ENCODE measurements at regions not wholly inside any gene's neighbourhood (a gene's known extent, or its start where the extent isn't known, plus 50 kb on each side); places are given as distances from the start of the nearest gene placed in this dataset.

GRCh38 chr5:58011301-58011700, 448.6 kb downstream of the PLK2 start:
- DNase-seq, result no peak
- no peak overlapping the region for H3K27ac ChIP-seq
- no peak for TF ChIP-seq EP300 (IDR thresholded peaks at IDR 0.05)
- no peak for TF ChIP-seq POLR2AphosphoS5 (IDR thresholded peaks at IDR 0.05)
- TF ChIP-seq POLR2A (IDR thresholded peaks at IDR 0.05), result no peak
- TF ChIP-seq, protein P1, sequence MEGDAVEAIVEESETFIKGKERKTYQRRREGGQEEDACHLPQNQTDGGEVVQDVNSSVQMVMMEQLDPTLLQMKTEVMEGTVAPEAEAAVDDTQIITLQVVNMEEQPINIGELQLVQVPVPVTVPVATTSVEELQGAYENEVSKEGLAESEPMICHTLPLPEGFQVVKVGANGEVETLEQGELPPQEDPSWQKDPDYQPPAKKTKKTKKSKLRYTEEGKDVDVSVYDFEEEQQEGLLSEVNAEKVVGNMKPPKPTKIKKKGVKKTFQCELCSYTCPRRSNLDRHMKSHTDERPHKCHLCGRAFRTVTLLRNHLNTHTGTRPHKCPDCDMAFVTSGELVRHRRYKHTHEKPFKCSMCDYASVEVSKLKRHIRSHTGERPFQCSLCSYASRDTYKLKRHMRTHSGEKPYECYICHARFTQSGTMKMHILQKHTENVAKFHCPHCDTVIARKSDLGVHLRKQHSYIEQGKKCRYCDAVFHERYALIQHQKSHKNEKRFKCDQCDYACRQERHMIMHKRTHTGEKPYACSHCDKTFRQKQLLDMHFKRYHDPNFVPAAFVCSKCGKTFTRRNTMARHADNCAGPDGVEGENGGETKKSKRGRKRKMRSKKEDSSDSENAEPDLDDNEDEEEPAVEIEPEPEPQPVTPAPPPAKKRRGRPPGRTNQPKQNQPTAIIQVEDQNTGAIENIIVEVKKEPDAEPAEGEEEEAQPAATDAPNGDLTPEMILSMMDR (IDR thresholded peaks at IDR 0.05), result no peak
- no peaks in the 10 kb centered on the region for H3K9me3 ChIP-seq
- H3K36me3 ChIP-seq, result no peaks in the 10 kb centered on the region
- H3K4me3 ChIP-seq, result no peak overlapping the region
- H3K27me3 ChIP-seq, result no peaks in the 10 kb centered on the region
- H3K4me1 ChIP-seq, result no peaks in the 10 kb centered on the region
- intact Hi-C loops (cut with DNase I; ENCODE audit: low total_unique reads), result no loop called here
- 54 to 88% (median 86%) methylated on average over 4 of the region's 4 CpGs for WGBS, 5 donors

DNA sequence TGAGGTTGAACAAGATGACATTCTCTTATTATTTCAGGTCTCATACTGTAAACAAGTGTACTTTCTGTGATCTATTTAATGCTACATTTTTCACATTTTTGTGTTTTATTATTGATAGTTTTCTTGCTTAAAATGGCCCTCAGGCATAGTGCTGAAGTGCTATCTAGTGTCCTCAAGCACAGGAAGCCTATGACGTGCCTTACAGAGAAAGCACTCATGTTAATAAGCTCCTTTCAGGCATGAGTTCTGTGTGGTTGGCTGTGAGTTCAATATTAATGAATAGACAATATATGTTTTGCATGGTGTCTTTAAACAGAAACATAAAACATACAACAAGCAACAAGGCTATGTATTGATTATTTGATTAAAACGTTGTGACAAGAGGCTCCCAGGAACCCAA, 450.1 kb downstream of the PLK2 start:
- DNase-seq, result no peak
- intact Hi-C loops (cut with DNase I; ENCODE audit: low total_unique reads), result no loop called here
- Histone ChIP-seq H3K9me3 (no peaks in the 10 kb centered on the region), H3K36me3 (no peaks in the 10 kb centered on the region), H3K4me1 (no peaks in the 10 kb centered on the region), H3K4me3 (no peak overlapping the region), H3K27me3 (no peaks in the 10 kb centered on the region), H3K27ac (no peak overlapping the region)
- no peak for TF ChIP-seq EP300 (IDR thresholded peaks at IDR 0.05)
- TF ChIP-seq, protein P1 (IDR thresholded peaks at IDR 0.05), result no peak
- TF ChIP-seq POLR2A (IDR thresholded peaks at IDR 0.05), result no peak
- TF ChIP-seq POLR2AphosphoS5 (IDR thresholded peaks at IDR 0.05), result no peak
- 73 to 82% (median 77%) methylated on average over 2 of the region's 2 CpGs for WGBS, 5 donors

- Histone ChIP-seq H3K4me3 (no peak overlapping the region), H3K36me3 (no peaks in the 10 kb centered on the region), H3K4me1 (no peaks in the 10 kb centered on the region), H3K9me3 (no peaks in the 10 kb centered on the region), H3K27ac (no peak overlapping the region), H3K27me3 (no peaks in the 10 kb centered on the region)
- 96 to 97% (median 97%) methylated on average over 3 of the region's 3 CpGs for WGBS, 5 donors
- TF ChIP-seq POLR2A (IDR thresholded peaks at IDR 0.05), result no peak
- TF ChIP-seq EP300 (IDR thresholded peaks at IDR 0.05), result no peak
- TF ChIP-seq, protein P1 (IDR thresholded peaks at IDR 0.05), result no peak
- TF ChIP-seq POLR2AphosphoS5 (IDR thresholded peaks at IDR 0.05), result no peak
- intact Hi-C loops (cut with DNase I; ENCODE audit: low total_unique reads), result no loop called here
- DNase-seq, result no peak
These were observed 457.6 kb downstream of the PLK2 start for GRCh38 chr5:58002323-58002722.

GRCh38 chr5:57993866-57994265, 466.0 kb downstream of the PLK2 start:
- Histone ChIP-seq H3K4me3 (no peak overlapping the region), H3K27me3 (no peaks in the 10 kb centered on the region), H3K27ac (no peak overlapping the region), H3K36me3 (no peaks in the 10 kb centered on the region), H3K9me3 (no peaks in the 10 kb centered on the region), H3K4me1 (peaks cover 0 to 4% (median 0%) of the 10 kb centered on the region in 4 donors)
- WGBS, 5 donors, result 93 to 95% (median 95%) methylated on average over 1 of the region's 1 CpG
- TF ChIP-seq EP300 (IDR thresholded peaks at IDR 0.05) (no peak), POLR2AphosphoS5 (IDR thresholded peaks at IDR 0.05) (no peak)
- intact Hi-C loops (cut with DNase I; ENCODE audit: low total_unique reads), result no loop called here
- DNase-seq, result no peak

- H3K9me3 ChIP-seq, result no peaks in the 10 kb centered on the region
- WGBS, 5 donors, result 24 to 48% (median 33%) methylated on average over 3 of the region's 3 CpGs
- no peaks in the 10 kb centered on the region for H3K36me3 ChIP-seq
- H3K4me3 ChIP-seq, result no peak overlapping the region
- no peak overlapping the region for H3K27ac ChIP-seq
- H3K4me1 ChIP-seq, result peaks cover 0 to 4% (median 0%) of the 10 kb centered on the region in 4 donors
- intact Hi-C loops (cut with DNase I; ENCODE audit: low total_unique reads), result no loop called here
- TF ChIP-seq POLR2AphosphoS5 (IDR thresholded peaks at IDR 0.05) (no peak), POLR2A (IDR thresholded peaks at IDR 0.05) (no peak), EP300 (IDR thresholded peaks at IDR 0.05) (no peak)
- TF ChIP-seq, protein P1 (IDR thresholded peaks at IDR 0.05), result no peak
- peak in 1 of 2 donors; percentile 17 for DNase-seq
- H3K27me3 ChIP-seq, result no peaks in the 10 kb centered on the region
These were observed 470.5 kb downstream of the PLK2 start for GRCh38 chr5:57989378-57989777.

Measured in stomach (tissue), 8 donors.